ENCODE measurements at regions not wholly inside any gene's neighbourhood (a gene's known extent, or its start where the extent isn't known, plus 50 kb on each side); places are given as distances from the start of the nearest gene placed in this dataset.

- no TSS peak for BruUV-seq (replicated peaks)
- Histone ChIP-seq H3K4me3 (no peak overlapping the region), H3K36me3 (ENCODE audit: control insufficient read depth, insufficient read depth, low read length) (no peaks in the 10 kb centered on the region), H3K9me3 (replicated peaks; ENCODE audit: control insufficient read depth, insufficient read depth, low read depth, low read length) (no peaks in the 10 kb centered on the region), H3K9me1 (ENCODE audit: control insufficient read depth, insufficient read depth, low read length) (no peaks in the 10 kb centered on the region), H4K20me1 (replicated peaks; ENCODE audit: control insufficient read depth, insufficient read depth, low read length) (no peaks in the 10 kb centered on the region), H3K27me3 (ENCODE audit: control insufficient read depth in 2 of 2, insufficient read depth in 2 of 2, low read length in 2 of 2) (no peaks in the 10 kb centered on the region), H2AFZ (ENCODE audit: low read depth, low read length) (no peak overlapping the region), H3K4me2 (ENCODE audit: insufficient read depth, low read length) (no peak overlapping the region), H3K4me1 (replicated peaks in 1 of 2; ENCODE audit: control insufficient read depth in 2 of 2, insufficient read depth in 2 of 2, low read length in 2 of 2) (no peaks in the 10 kb centered on the region), H3K79me2 (ENCODE audit: control insufficient read depth, insufficient read depth, low read length) (no peaks in the 10 kb centered on the region), H3K27ac (ENCODE audit: extremely low read depth, low read depth, low read length) (no peak overlapping the region), H3K9ac (ENCODE audit: insufficient read depth in 1 of 2, low read depth in 2 of 2, low read length in 2 of 2) (no peak overlapping the region)
- ATAC-seq (no peak), DNase-seq (ENCODE audit: extremely low read depth in 1 of 4, low spot score in 3 of 4) (no peak), FAIRE-seq (no peak)
- CTCF ChIA-PET (ENCODE audit: low intra/inter-chr PET ratio), result no interaction called here
- in situ Hi-C loops (cut with MboI) (no loop called here), intact Hi-C loops (cut with micrococcal nuclease) (no loop called here)
- POLR2A ChIA-PET, result no interaction called here
- TF ChIP-seq POLR2AphosphoS2 (IDR thresholded peaks at IDR 0.05; ENCODE audit: low read length), result no peak
- no peak for TF ChIP-seq MTF1 (CRISPR knock-in tag; IDR thresholded peaks at IDR 0.05; ENCODE audit: borderline replicate concordance)
- no peak for TF ChIP-seq ZNF347 (CRISPR knock-in tag; IDR thresholded peaks at IDR 0.05; ENCODE audit: low read depth)
- no peak for TF ChIP-seq FOS (IDR thresholded peaks at IDR 0.05; ENCODE audit: extremely low read depth, insufficient read length)
- TF ChIP-seq XRCC3 (IDR thresholded peaks at IDR 0.05), result no peak
- TF ChIP-seq, protein P1, sequence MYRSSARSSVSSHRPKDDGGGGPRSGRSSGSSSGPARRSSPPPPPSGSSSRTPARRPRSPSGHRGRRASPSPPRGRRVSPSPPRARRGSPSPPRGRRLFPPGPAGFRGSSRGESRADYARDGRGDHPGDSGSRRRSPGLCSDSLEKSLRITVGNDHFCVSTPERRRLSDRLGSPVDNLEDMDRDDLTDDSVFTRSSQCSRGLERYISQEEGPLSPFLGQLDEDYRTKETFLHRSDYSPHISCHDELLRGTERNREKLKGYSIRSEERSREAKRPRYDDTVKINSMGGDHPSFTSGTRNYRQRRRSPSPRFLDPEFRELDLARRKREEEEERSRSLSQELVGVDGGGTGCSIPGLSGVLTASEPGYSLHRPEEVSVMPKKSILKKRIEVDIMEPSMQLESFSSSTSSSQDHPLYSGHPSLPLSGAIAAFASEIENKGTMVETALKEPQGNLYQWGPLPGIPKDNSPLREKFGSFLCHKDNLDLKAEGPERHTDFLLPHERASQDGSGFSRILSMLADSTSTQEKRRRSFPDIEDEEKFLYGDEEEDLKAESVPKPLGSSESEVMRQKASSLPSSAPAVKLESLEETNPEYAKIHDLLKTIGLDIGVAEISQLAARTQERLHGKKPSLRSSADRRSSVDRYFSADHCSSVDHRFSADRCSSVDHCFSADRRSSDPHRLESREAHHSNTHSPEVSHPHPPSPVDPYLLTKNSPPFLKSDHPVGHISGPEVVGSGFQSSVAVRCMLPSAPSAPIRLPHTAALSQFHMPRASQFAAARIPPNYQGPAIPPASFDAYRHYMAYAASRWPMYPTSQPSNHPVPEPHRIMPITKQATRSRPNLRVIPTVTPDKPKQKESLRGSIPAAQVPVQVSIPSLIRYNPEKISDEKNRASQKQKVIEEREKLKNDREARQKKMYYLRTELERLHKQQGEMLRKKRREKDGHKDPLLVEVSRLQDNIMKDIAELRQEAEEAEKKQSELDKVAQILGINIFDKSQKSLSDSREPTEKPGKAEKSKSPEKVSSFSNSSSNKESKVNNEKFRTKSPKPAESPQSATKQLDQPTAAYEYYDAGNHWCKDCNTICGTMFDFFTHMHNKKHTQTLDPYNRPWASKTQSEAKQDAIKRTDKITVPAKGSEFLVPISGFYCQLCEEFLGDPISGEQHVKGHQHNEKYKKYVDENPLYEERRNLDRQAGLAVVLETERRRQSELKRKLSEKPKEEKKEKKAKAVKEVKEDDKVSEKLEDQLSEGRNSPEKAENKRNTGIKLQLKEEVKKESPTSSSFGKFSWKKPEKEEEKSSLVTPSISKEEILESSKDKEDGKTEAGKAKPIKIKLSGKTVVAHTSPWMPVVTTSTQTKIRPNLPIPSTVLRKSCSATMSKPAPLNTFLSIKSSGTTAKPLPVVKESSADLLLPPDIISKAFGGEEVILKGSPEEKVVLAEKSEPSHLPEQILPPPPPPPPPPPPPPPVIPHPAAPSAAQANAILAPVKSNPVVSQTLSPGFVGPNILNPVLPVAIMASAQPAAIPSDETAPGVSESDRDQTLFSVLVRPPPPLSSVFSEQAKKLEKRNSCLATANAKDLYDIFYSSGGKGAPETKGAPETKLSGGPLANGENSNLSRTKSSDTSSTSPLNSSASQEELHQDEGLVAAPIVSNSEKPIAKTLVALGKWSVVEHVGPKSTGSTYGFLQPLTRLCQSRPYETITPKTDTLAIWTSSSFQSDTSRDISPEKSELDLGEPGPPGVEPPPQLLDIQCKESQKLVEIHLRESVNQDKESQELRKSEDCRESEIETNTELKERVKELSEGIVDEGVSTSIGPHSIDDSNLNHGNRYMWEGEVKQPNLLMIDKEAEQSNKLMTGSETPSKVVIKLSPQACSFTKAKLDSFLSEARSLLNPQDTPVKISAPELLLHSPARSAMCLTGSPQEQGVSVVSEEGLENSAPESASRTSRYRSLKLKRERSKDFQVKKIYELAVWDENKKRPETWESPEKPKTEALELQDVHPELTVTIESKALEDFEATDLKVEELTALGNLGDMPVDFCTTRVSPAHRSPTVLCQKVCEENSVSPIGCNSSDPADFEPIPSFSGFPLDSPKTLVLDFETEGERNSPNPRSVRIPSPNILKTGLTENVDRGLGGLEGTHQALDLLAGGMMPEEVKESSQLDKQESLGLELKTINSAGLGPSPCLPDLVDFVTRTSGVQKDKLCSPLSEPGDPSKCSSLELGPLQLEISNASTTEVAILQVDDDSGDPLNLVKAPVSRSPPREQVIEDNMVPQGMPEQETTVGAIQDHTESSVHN (IDR thresholded peaks at IDR 0.05; ENCODE audit: borderline replicate concordance in 1 of 2, low read depth in 1 of 2), result no peak
- TF ChIP-seq, protein P2, sequence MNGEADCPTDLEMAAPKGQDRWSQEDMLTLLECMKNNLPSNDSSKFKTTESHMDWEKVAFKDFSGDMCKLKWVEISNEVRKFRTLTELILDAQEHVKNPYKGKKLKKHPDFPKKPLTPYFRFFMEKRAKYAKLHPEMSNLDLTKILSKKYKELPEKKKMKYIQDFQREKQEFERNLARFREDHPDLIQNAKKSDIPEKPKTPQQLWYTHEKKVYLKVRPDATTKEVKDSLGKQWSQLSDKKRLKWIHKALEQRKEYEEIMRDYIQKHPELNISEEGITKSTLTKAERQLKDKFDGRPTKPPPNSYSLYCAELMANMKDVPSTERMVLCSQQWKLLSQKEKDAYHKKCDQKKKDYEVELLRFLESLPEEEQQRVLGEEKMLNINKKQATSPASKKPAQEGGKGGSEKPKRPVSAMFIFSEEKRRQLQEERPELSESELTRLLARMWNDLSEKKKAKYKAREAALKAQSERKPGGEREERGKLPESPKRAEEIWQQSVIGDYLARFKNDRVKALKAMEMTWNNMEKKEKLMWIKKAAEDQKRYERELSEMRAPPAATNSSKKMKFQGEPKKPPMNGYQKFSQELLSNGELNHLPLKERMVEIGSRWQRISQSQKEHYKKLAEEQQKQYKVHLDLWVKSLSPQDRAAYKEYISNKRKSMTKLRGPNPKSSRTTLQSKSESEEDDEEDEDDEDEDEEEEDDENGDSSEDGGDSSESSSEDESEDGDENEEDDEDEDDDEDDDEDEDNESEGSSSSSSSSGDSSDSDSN (IDR thresholded peaks at IDR 0.05; ENCODE audit: borderline replicate concordance in 1 of 2, low read depth in 2 of 2, low read length in 2 of 2), result no peak
- TF ChIP-seq NUFIP1 (IDR thresholded peaks at IDR 0.05; ENCODE audit: partially characterized antibody), result no peak
- TF ChIP-seq ELF2 (CRISPR knock-in tag; IDR thresholded peaks at IDR 0.05), result no peak
- TF ChIP-seq ZNF639 (CRISPR knock-in tag; conservative IDR thresholded peaks at IDR 0.05 in 1 of 2, IDR thresholded peaks at IDR 0.05 in 1 of 2), result no peak
- TF ChIP-seq TGIF2 (CRISPR knock-in tag; IDR thresholded peaks at IDR 0.05), result no peak
- no peak for TF ChIP-seq ZZZ3 (IDR thresholded peaks at IDR 0.05)
Observed at GRCh38 chr10:85490431-85490830, 876.2 kb downstream of the GRID1 start.

All from K562 (cell line).